Neural cell (in vitro differentiated cells): ENCODE measurements at regions not wholly inside any gene's neighbourhood (a gene's known extent, or its start where the extent isn't known, plus 50 kb on each side); places are given as distances from the start of the nearest gene placed in this dataset.

Source experiments
- H2AFZ ChIP-seq: fragments of 200-600, 300-800 bp; sonication (generic), shearing (Covaris generic); 2 replicates; pipeline ENCODE4 v1.6.0; 2014; ENCODE audit warnings: low read depth, mild to moderate bottlenecking, antibody characterized with exemption, low read length, moderate library complexity
- H3F3A ChIP-seq: fragments of 200-600 bp; shearing (Covaris generic); 2 replicates; pipeline ENCODE4 v1.6.1; 2016; ENCODE audit warnings: mild to moderate bottlenecking, moderate library complexity, mixed read lengths, antibody characterized with exemption, low read length; ENCODE audit not compliant: insufficient read depth, poor library complexity, severe bottlenecking
- H3K27ac ChIP-seq: fragments of 200-600, 300-800 bp; sonication (generic), shearing (Covaris generic); 2 replicates; pipeline ENCODE4 v1.5.1; 2014; ENCODE audit warnings: mild to moderate bottlenecking, low read length, moderate library complexity
- H3K27me3 ChIP-seq: fragments of 300-800, 200-600 bp; sonication (generic), shearing (Covaris generic); 2 replicates; pipeline ENCODE4 v1.6.0; 2014; ENCODE audit warnings: mild to moderate bottlenecking, low read depth, low read length, moderate library complexity; ENCODE audit not compliant: insufficient read depth
- H3K36me3 ChIP-seq: fragments of 300-800, 200-600 bp; sonication (generic), shearing (Covaris generic); 2 replicates; pipeline ENCODE4 v1.5.1; 2014; ENCODE audit warnings: mild to moderate bottlenecking, antibody characterized with exemption, low read length, moderate library complexity; ENCODE audit not compliant: insufficient read depth
- H3K4me2 ChIP-seq: fragments of 300-800, 200-600 bp; sonication (generic), shearing (Covaris generic); 2 replicates; pipeline ENCODE4 v1.6.0; 2014; ENCODE audit warnings: mild to moderate bottlenecking, low read length
- H3K4me3 ChIP-seq: fragments of 300-800, 200-600 bp; sonication (generic), shearing (Covaris generic); 2 replicates; pipeline ENCODE4 v1.5.1; 2014; ENCODE audit warnings: mild to moderate bottlenecking, low read length, moderate library complexity
- H3K79me2 ChIP-seq: fragments of 200-600 bp; shearing (Covaris generic); replicated peaks from 2 replicates; pipeline ENCODE4 v1.6.0; 2014; ENCODE audit warnings: mild to moderate bottlenecking, low read length, moderate library complexity; ENCODE audit not compliant: insufficient read depth
- H3K9ac ChIP-seq: fragments of 300-800, 200-600 bp; sonication (generic), shearing (Covaris generic); 2 replicates; pipeline ENCODE4 v1.6.1; 2016; ENCODE audit warnings: mild to moderate bottlenecking, low read length, mixed read lengths
- H3K9me2 ChIP-seq: fragments of 200-600 bp; shearing (Covaris generic); 2 replicates; pipeline ENCODE4 v1.6.1; 2016; ENCODE audit warnings: mild to moderate bottlenecking, low read length, mixed read lengths; ENCODE audit not compliant: insufficient read depth
- H3K9me3 ChIP-seq: fragments of 200-600, 300-800 bp; sonication (generic), shearing (Covaris generic); 2 replicates; pipeline ENCODE4 v1.6.1; 2016; ENCODE audit warnings: mild to moderate bottlenecking, mixed run types, low read length, moderate library complexity, mixed read lengths
- H4K20me1 ChIP-seq: fragments of 200-600 bp; shearing (Covaris generic); 2 replicates; pipeline ENCODE4 v1.6.1; 2016; ENCODE audit warnings: mild to moderate bottlenecking, mixed run types; ENCODE audit not compliant: insufficient read depth
- EP300 ChIP-seq: fragments of 450-650 bp; conservative IDR thresholded peaks from 2 replicates; pipeline ENCODE4 v1.6.1; 2014; ENCODE audit warnings: antibody characterized with exemption, mild to moderate bottlenecking, moderate library complexity; ENCODE audit not compliant: poor library complexity, severe bottlenecking
- EZH2 ChIP-seq: fragments of 200-600, 300-800 bp; shearing (Covaris generic), sonication (generic); IDR thresholded peaks from 2 replicates; pipeline ENCODE4 v1.6.1; 2014; ENCODE audit warnings: antibody characterized with exemption, low read length, borderline replicate concordance, mild to moderate bottlenecking; ENCODE audit not compliant: insufficient read depth, poor library complexity, severe bottlenecking
- MXI1 ChIP-seq: fragments of 450-650 bp; conservative IDR thresholded peaks from 2 replicates; pipeline ENCODE4 v1.6.1; 2014; ENCODE audit warnings: antibody characterized with exemption, mild to moderate bottlenecking; ENCODE audit not compliant: poor library complexity, severe bottlenecking
- POLR2AphosphoS5 ChIP-seq: IDR thresholded peaks from 2 replicates; pipeline ENCODE4 v1.6.1; 2012
- RAD21 ChIP-seq: fragments of 450-650 bp; conservative IDR thresholded peaks from 2 replicates; pipeline ENCODE4 v1.6.1; 2014; ENCODE audit warnings: antibody characterized with exemption, mild to moderate bottlenecking, moderate library complexity
- SMC3 ChIP-seq: fragments of 450-650 bp; conservative IDR thresholded peaks from 2 replicates; pipeline ENCODE4 v1.6.1; 2014; ENCODE audit warnings: antibody characterized with exemption, mild to moderate bottlenecking, moderate library complexity; ENCODE audit not compliant: poor library complexity
- TAF1 ChIP-seq: IDR thresholded peaks from 2 replicates; pipeline ENCODE4 v1.6.1; 2012; ENCODE audit warnings: low read depth
- TF ChIP-seq, protein P1 (sequence below): fragments of 450-650 bp; IDR thresholded peaks from 2 replicates; pipeline ENCODE4 v1.5.1; 2014; ENCODE audit warnings: antibody characterized with exemption, mild to moderate bottlenecking, moderate library complexity; ENCODE audit not compliant: poor library complexity, severe bottlenecking
- TF ChIP-seq, protein P2 (sequence below): IDR thresholded peaks from 2 replicates; pipeline ENCODE4 v1.6.1; 2012; ENCODE audit warnings: borderline replicate concordance

DNA sequence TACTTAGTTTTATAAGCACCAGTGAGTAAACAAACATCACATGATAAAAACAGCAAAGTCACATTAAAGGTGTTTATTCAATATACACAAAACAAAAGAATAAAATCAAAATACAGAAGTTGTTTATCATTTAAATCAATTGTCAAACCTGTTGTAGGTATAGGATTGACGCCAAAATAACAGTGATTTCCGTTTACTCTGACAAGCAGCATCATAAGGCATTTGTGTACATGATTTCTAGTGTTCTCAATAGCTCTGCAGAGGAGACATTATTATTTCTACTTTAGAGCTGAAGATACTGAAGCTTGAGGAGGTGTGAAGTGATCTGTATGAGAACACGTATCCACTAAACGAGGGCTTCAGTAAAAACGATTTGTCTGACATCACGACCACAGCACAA is 171.9 kb downstream of the CCDC59 start:
- H3F3A ChIP-seq: no peaks in the 10 kb centered on the region

DNA sequence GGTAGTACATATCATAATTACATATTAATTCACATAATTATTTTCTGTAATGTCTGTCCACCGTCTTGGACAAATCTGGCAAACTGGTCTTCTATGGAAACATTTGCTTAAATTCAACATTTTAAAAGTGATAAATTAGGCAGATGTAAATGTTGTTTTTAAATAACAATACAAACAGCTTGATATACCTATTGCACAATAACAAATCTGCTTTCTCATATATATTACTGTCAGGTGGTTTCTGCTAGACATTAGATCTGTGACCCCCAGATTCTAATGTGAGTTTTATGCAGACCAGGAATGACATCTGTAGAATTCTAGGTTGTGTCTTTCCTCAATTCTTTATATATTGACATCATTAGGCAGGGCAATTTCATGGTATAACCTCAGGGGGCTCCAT is 173.3 kb downstream of the CCDC59 start:
- Histone ChIP-seq H4K20me1 (no peaks in the 10 kb centered on the region), H2AFZ (no peak overlapping the region), H3K27ac (no peak overlapping the region), H3K36me3 (no peaks in the 10 kb centered on the region), H3K79me2 (no peaks in the 10 kb centered on the region), H3K9me3 (peaks cover 4% of the 10 kb centered on the region), H3K9ac (no peak overlapping the region), H3K27me3 (no peaks in the 10 kb centered on the region), H3K4me2 (no peak overlapping the region), H3K9me2 (no peaks in the 10 kb centered on the region), H3K4me3 (no peak overlapping the region), H3F3A (no peaks in the 10 kb centered on the region)
- TF ChIP-seq POLR2AphosphoS5: no peak
- TF ChIP-seq RAD21: no peak
- no peak for TF ChIP-seq SMC3
- TF ChIP-seq, protein P1, sequence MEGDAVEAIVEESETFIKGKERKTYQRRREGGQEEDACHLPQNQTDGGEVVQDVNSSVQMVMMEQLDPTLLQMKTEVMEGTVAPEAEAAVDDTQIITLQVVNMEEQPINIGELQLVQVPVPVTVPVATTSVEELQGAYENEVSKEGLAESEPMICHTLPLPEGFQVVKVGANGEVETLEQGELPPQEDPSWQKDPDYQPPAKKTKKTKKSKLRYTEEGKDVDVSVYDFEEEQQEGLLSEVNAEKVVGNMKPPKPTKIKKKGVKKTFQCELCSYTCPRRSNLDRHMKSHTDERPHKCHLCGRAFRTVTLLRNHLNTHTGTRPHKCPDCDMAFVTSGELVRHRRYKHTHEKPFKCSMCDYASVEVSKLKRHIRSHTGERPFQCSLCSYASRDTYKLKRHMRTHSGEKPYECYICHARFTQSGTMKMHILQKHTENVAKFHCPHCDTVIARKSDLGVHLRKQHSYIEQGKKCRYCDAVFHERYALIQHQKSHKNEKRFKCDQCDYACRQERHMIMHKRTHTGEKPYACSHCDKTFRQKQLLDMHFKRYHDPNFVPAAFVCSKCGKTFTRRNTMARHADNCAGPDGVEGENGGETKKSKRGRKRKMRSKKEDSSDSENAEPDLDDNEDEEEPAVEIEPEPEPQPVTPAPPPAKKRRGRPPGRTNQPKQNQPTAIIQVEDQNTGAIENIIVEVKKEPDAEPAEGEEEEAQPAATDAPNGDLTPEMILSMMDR: no peak
- TF ChIP-seq EZH2: no peak
- no peak for TF ChIP-seq MXI1
- TF ChIP-seq TAF1: no peak
- TF ChIP-seq, protein P2, sequence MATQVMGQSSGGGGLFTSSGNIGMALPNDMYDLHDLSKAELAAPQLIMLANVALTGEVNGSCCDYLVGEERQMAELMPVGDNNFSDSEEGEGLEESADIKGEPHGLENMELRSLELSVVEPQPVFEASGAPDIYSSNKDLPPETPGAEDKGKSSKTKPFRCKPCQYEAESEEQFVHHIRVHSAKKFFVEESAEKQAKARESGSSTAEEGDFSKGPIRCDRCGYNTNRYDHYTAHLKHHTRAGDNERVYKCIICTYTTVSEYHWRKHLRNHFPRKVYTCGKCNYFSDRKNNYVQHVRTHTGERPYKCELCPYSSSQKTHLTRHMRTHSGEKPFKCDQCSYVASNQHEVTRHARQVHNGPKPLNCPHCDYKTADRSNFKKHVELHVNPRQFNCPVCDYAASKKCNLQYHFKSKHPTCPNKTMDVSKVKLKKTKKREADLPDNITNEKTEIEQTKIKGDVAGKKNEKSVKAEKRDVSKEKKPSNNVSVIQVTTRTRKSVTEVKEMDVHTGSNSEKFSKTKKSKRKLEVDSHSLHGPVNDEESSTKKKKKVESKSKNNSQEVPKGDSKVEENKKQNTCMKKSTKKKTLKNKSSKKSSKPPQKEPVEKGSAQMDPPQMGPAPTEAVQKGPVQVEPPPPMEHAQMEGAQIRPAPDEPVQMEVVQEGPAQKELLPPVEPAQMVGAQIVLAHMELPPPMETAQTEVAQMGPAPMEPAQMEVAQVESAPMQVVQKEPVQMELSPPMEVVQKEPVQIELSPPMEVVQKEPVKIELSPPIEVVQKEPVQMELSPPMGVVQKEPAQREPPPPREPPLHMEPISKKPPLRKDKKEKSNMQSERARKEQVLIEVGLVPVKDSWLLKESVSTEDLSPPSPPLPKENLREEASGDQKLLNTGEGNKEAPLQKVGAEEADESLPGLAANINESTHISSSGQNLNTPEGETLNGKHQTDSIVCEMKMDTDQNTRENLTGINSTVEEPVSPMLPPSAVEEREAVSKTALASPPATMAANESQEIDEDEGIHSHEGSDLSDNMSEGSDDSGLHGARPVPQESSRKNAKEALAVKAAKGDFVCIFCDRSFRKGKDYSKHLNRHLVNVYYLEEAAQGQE: no peak
- TF ChIP-seq EP300: no peak

More for the DNA sequence above, 171.9 kb downstream of the CCDC59 start:
- Histone ChIP-seq H3K9me3 (peaks cover 4% of the 10 kb centered on the region), H3K27ac (no peak overlapping the region), H3K4me3 (no peak overlapping the region), H3K9me2 (no peaks in the 10 kb centered on the region), H2AFZ (no peak overlapping the region), H4K20me1 (no peaks in the 10 kb centered on the region), H3K79me2 (no peaks in the 10 kb centered on the region), H3K36me3 (no peaks in the 10 kb centered on the region), H3K9ac (no peak overlapping the region), H3K27me3 (no peaks in the 10 kb centered on the region), H3K4me2 (no peak overlapping the region)
- TF ChIP-seq, protein P1: no peak
- TF ChIP-seq EP300 (peak; percentile 63), EZH2 (no peak), TAF1 (no peak), MXI1 (no peak), SMC3 (no peak), POLR2AphosphoS5 (peak; percentile 26), RAD21 (no peak)
- TF ChIP-seq, protein P2: no peak
